ENCODE measurements at regions not wholly inside any gene's neighbourhood (a gene's known extent, or its start where the extent isn't known, plus 50 kb on each side); places are given as distances from the start of the nearest gene placed in this dataset.

DNA sequence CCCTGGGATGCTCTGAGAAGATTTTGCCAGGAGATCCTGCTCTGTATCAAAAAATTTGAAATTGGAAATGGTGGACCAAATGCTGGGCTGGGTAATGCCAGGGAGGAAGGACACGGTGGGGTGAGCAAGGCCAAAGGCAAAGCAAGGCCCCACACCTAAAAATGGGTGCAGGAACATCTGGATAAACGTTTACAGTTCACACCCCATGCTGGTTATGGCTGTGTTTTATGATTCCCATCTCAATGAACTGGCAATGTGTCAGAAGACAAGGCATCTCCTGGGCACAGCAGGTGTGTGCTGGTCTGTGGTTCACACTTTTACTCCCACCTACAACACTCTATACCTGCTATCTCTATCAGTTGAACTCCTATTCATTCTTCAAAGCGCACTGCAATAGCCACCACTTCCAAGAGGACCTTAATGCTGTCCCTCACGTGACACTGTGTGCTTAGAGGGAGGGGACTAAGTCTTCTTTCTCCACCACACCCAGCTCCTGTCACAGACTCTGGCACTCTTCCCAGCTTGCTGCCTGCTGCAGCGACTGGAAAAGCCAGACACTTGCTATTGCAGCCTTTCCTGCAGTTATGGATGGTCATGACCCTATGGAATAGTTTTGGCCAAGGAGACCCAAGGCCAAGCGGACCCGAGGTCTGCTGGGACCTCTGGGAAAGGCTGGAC, 277.5 kb downstream of the CTTN start:
- peak; percentile 41 for DNase-seq (ENCODE audit: low spot score)

DNA sequence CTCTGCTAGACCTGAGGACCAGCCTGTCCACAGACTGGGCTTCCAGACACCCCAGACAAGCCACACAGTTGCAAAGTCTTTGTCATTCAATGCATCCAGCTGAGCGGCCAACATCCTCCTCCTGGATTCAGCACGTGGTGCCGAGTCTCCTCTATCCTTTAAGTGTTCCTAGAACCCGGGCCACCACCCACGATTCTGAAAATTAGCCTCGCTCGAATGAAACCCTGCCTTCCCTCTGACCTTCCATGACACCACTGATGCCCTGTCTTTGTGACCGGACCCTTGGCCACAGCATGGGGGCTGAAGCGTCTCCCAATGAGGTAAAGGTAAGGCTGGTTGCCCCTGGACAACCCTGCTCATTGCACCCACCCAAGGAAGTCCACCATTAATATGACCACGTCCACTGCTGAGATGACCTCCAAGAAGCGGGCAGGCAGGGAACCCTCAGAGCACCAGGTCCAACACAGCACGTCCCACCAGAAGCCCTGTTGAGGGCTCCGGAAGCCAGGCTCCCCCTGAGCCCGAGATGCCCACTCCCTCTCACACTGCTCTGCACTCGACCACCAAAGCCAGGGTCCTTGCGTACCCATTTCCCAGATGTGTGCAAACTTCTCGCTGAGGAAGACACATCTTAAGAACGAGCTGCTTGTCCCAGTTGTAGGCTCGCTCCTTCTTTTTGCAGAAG, 279.0 kb downstream of the CTTN start:
- no peak for DNase-seq (ENCODE audit: low spot score)

- no peak for DNase-seq (ENCODE audit: low spot score)
Observed at GRCh38 chr11:70678931-70679900, 280.9 kb downstream of the CTTN start.

DNA sequence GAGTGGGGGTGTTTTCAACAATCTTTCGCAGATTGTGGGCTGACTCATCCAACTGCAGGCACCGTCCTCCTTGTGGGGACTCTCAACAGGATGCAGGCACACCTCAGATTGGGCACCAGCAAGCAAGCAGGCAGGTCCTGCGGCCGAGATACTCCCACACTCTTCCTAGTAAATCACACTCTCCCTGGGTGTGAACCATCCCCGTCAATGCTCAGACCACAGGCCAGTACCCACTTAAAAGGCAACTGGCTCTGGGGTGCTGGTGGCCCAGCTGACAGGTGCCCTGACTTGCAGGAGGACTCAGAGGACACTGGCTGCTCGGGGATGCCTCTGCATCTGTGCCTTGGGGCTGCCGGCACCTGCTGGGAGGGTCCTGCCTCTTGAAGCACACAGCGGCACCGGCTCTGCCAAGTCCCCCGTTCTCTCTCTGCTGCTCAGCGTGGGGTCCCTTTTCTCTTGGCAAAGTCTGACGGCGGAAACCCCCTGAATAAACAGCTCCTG, 282.5 kb downstream of the CTTN start:
- DNase-seq (ENCODE audit: low spot score) = no peak

GRCh38 chr11:70682056-70682455, 283.7 kb downstream of the CTTN start:
- DNase-seq (ENCODE audit: low spot score) = no peak

DNA sequence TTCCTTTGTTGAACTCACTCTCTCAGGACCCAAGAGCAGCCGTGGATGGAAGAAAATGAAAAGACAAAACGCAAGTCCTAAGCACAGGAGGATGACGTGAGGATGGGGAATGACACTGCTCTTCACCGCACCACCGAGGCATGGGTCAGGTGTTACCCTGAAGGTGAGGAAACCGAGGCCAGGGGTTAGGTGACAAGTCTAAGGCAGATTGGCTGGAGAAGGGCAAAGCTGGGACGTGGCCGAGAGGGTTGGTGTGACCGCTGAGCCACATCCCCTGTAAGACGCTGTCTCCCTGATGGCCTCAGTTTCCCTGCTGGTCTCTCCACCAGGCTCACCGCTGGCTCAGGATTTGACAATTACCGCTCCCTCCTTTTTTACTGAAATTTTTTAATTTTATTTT, 284.4 kb downstream of the CTTN start:
- DNase-seq (ENCODE audit: low spot score) = no peak

- DNase-seq (ENCODE audit: low spot score) = no peak
Observed at GRCh38 chr11:70687716-70688115, 289.4 kb downstream of the CTTN start.

GRCh38 chr11:70688142-70688541, 289.8 kb downstream of the CTTN start:
- no peak for DNase-seq (ENCODE audit: low spot score)

- DNase-seq (ENCODE audit: low spot score) = no peak
Observed at GRCh38 chr11:70689764-70690163, 291.4 kb downstream of the CTTN start.

- no peak for DNase-seq (ENCODE audit: low spot score)
Observed at GRCh38 chr11:70692131-70692530, 293.8 kb downstream of the CTTN start.

DNA sequence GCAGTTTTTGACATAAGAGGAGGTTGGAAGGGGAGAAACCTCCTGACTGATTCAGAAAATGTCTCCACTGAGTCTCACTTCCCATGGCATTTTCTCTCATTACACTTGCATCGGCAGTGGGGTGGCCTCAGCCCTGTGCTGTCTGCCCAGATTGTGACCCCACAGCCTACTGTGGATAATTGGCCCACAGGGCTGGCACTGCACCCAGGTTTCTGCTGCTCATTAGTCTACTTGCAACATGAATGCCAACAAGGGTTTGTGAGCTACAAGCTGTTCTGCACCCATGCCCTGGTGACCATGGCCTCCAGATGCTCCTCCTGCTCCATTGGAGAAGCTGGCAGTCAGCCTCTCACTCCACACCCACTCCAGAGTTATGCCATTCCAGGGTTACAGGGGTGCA, 296.0 kb downstream of the CTTN start:
- DNase-seq (ENCODE audit: low spot score) = no peak

DNA sequence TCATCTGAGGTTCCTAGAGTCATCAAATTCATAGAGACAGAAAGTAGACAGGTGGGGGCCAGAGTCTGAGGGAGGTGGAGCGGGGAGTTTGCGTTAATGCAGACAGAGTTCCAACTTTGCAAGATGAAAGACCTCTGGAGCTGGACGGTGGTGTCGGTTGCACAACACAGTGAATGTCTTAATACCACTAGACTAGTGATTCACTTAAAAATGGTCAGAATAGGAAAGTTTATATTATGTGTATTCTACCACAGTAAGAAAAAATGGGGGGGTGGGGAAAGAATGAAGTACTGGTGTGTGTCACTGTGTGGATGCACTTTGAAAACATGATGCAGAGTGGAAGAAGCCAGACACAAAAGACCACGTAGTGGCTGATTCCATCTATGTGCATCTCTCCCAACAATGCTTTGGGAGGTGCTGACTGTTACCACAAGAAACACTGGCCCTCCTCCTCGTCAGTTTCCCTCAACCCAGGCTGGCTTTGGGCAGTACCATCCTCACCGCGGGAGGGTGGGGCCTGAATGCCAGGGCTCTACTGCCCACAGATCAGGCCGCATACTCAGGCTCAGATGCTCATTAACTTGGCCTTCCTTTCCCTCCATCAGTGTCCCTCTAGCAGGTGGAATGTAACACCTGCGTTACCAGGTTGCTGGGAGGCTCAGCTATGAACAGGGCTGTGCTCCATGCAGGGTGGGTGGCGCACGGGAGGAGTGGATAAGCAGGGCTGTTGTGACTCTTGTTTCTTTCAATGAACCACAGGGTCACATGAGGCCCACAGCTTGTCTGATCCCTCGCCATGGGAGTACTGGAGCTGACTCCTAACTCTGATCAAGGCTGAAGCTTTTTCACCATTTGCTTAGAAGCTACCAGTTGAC, 297.0 kb downstream of the CTTN start:
- DNase-seq (ENCODE audit: low spot score) = peak; percentile 58

GRCh38 chr11:70696076-70696475, 297.7 kb downstream of the CTTN start:
- no peak for DNase-seq (ENCODE audit: low spot score)

DNA sequence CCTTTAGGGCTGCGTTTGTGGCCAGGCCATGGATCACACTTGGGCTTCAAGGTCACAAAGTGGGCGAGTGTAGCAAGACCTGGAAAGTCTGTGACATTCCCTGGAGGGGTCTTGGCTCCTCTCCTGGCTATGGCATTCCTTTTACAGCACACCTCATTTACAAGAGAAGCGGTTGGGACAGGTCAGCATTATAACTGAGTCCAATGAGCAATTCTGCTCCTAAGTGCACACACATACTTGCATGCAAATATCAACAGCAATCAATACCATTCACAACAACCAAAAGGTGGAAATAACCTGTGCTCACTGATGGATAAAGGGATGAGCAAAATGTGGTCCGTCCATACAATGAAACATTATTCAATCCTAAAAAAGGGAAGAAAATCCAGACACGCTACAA, 298.2 kb downstream of the CTTN start:
- no peak for DNase-seq (ENCODE audit: low spot score)

DNA sequence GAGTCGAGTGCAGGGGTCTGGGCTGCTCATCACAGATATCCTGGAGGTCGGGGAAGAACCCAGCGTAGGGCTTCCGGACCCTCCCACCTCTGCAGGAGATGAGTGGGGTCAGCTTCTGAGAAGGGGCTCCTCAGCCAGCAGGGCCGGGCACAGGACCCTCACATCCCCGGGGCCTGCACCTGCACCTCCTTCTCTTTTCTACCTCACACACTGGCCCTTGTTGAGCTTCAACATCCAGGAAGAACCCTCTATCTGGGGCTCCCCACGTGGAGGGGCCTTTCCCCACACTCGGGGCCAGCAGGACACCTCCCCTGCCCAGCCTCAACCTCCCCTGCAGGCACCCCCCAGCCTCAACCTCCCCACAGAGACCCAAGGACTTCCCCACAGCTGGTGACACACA, 299.4 kb downstream of the CTTN start:
- no peak for DNase-seq (ENCODE audit: low spot score)

GRCh38 chr11:70698871-70699270, 300.5 kb downstream of the CTTN start:
- no peak for DNase-seq (ENCODE audit: low spot score)

- DNase-seq (ENCODE audit: low spot score) = no peak
Observed at GRCh38 chr11:70699294-70700221, 301.2 kb downstream of the CTTN start.

DNA sequence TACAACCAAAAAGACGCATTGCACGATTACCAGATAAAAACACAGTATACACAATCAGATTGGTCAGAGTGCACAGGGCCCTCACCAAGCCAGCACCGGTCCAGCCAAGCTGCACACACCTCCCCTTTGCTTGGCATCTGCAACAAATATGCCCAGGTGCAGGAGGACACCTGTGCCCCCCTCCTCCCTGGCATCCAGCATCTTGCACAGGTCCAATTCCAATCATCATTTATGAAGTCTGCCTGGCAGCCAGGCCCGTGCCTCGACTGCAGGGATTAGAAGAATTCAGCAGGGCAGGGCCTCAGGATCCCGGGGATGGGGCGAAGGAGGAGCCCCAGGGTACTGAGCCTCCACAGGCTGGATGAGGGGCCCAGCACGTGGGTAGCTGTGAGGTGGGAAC, 302.1 kb downstream of the CTTN start:
- DNase-seq (ENCODE audit: low spot score) = no peak

- no peak for DNase-seq (ENCODE audit: low spot score)
Observed at GRCh38 chr11:70700871-70701270, 302.5 kb downstream of the CTTN start.

DNA sequence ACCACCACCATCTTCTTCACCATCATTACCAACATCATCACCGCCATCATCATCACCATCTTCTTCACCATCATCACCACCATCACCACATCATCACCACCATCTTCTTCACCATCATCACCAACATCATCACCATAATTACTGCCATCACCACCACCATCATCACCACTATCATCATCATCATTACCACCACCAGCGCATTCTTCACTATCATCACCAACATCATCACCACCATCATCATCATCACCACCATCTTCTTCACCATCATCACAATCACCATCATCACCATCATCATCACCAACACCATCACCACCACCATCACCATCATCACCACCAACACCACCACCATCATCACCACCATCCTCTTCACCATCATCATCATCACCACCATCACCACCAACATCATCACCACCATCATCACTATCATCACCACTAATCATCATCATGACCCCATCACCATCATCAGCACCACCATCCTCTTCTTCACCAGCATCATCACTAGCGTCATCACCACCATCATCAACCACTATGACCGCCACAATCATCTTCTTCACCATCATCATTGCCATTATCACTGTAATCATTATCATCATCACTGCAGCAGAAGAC, 303.8 kb downstream of the CTTN start:
- DNase-seq (ENCODE audit: low spot score) = no peak

Measured in AG08396 (cell line).